Uterus (tissue), 3 donors: ENCODE measurements at regions not wholly inside any gene's neighbourhood (a gene's known extent, or its start where the extent isn't known, plus 50 kb on each side); places are given as distances from the start of the nearest gene placed in this dataset.

ENCODE experiments used
- DNase-seq, 2 donors: peaks; one replicate each; pipeline ENCODE4 v3.0.0-alpha.2; 2019 to 2020
- H3K27ac ChIP-seq, 2 donors: fragments of 200-600 bp; sonication (generic); 1 replicate in 1 of 2; 2 replicates in 1 of 2; pipeline ENCODE4 v1.5.1; 2016 to 2018
- H3K27me3 ChIP-seq, 2 donors: fragments of 200-600 bp; sonication (generic); one replicate each; pipeline ENCODE4 v1.5.1; 2018 to 2019; ENCODE audit warnings: control low read depth in 1 of 2
- H3K36me3 ChIP-seq, 2 donors: fragments of 200-600 bp; sonication (generic); one replicate each; pipeline ENCODE4 v1.5.1; 2019; ENCODE audit warnings: control low read depth in 1 of 2
- H3K4me1 ChIP-seq, 2 donors: fragments of 200-600 bp; sonication (generic); one replicate each; pipeline ENCODE4 v1.5.1; 2018 to 2019; ENCODE audit warnings: control low read depth in 1 of 2
- H3K4me3 ChIP-seq, 2 donors: fragments of 200-600 bp; sonication (generic); 1 replicate in 1 of 2; 2 replicates in 1 of 2; pipeline ENCODE4 v1.5.1; 2018 to 2019; ENCODE audit warnings: mild to moderate bottlenecking in 1 of 2
- H3K9me3 ChIP-seq, 2 donors: fragments of 200-600 bp; sonication (generic); one replicate each; pipeline ENCODE4 v1.5.1; 2019; ENCODE audit warnings: control low read depth in 1 of 2
- CTCF ChIP-seq, 4 experiments: fragments of 200-600 bp in 2 of 4; fragments of 450-650 bp in 2 of 4; sonication (generic) in 2 of 4; IDR thresholded peaks; one replicate each; pipeline ENCODE4 v1.5.1; 2016 to 2019; ENCODE audit warnings: antibody characterized with exemption in 4 of 4, mild to moderate bottlenecking in 2 of 4, moderate library complexity in 1 of 4
- POLR2A ChIP-seq, 2 donors: fragments of 450-650 bp; IDR thresholded peaks; one replicate each; pipeline ENCODE4 v1.6.1; 2016; ENCODE audit warnings: antibody characterized with exemption in 2 of 2, mild to moderate bottlenecking in 1 of 2, moderate library complexity in 1 of 2
- intact Hi-C: fragments of 100-400 bp; cut with DNase I; formaldehyde crosslinking; loops from one replicate; pipeline ENCODE4 v1.15.1; 2023; ENCODE audit warnings: low total_unique reads
- donor health status: DM: yes; HTN: yes; CAD: no.

- H3K4me1 ChIP-seq, result no peaks in the 10 kb centered on the region
- H3K27me3 ChIP-seq, result no peaks in the 10 kb centered on the region
- no peak for DNase-seq
- H3K36me3 ChIP-seq, result no peaks in the 10 kb centered on the region
- no peaks in the 10 kb centered on the region for H3K9me3 ChIP-seq
- intact Hi-C loops, result no loop called here
- H3K4me3 ChIP-seq, result no peak overlapping the region
- no peak for TF ChIP-seq POLR2A (IDR thresholded peaks at IDR 0.05)
- peak; percentile 54 to 73 (median 58) for TF ChIP-seq CTCF (IDR thresholded peaks at IDR 0.05)
- no peak overlapping the region for H3K27ac ChIP-seq
These were observed 106.2 kb upstream of the NAV3 start for GRCh38 chr12:77724367-77724957.

- intact Hi-C loops, result no loop called here
- TF ChIP-seq CTCF (IDR thresholded peaks at IDR 0.05) (no peak), POLR2A (IDR thresholded peaks at IDR 0.05) (no peak)
- Histone ChIP-seq H3K27me3 (no peaks in the 10 kb centered on the region), H3K36me3 (no peaks in the 10 kb centered on the region), H3K4me1 (no peaks in the 10 kb centered on the region), H3K4me3 (no peak overlapping the region), H3K9me3 (no peaks in the 10 kb centered on the region), H3K27ac (no peak overlapping the region)
- DNase-seq, result no peak
These were observed 107.4 kb upstream of the NAV3 start for GRCh38 chr12:77723308-77723707.

GRCh38 chr12:77722536-77722935, 108.2 kb upstream of the NAV3 start:
- no peaks in the 10 kb centered on the region for H3K36me3 ChIP-seq
- intact Hi-C loops, result no loop called here
- no peak overlapping the region for H3K4me3 ChIP-seq
- TF ChIP-seq POLR2A (IDR thresholded peaks at IDR 0.05) (no peak), CTCF (IDR thresholded peaks at IDR 0.05) (no peak)
- no peak overlapping the region for H3K27ac ChIP-seq
- no peaks in the 10 kb centered on the region for H3K9me3 ChIP-seq
- H3K27me3 ChIP-seq, result no peaks in the 10 kb centered on the region
- DNase-seq, result no peak
- no peaks in the 10 kb centered on the region for H3K4me1 ChIP-seq

GRCh38 chr12:77720258-77720657, 110.4 kb upstream of the NAV3 start:
- H3K36me3 ChIP-seq, result peaks cover 0 to 2% of the 10 kb centered on the region in 2 donors
- H3K27me3 ChIP-seq, result no peaks in the 10 kb centered on the region
- intact Hi-C loops, result no loop called here
- no peak for TF ChIP-seq POLR2A (IDR thresholded peaks at IDR 0.05)
- no peak for TF ChIP-seq CTCF (IDR thresholded peaks at IDR 0.05)
- no peak overlapping the region for H3K27ac ChIP-seq
- no peak overlapping the region for H3K4me3 ChIP-seq
- no peaks in the 10 kb centered on the region for H3K4me1 ChIP-seq
- no peak for DNase-seq
- H3K9me3 ChIP-seq, result no peaks in the 10 kb centered on the region

GRCh38 chr12:77710209-77710608, 120.5 kb upstream of the NAV3 start:
- no peak overlapping the region for H3K4me3 ChIP-seq
- H3K27me3 ChIP-seq, result no peaks in the 10 kb centered on the region
- intact Hi-C loops, result no loop called here
- no peaks in the 10 kb centered on the region for H3K4me1 ChIP-seq
- H3K36me3 ChIP-seq, result peaks cover 0 to under 1% of the 10 kb centered on the region in 2 donors
- H3K27ac ChIP-seq, result no peak overlapping the region
- TF ChIP-seq CTCF (IDR thresholded peaks at IDR 0.05), result no peak
- no peak for TF ChIP-seq POLR2A (IDR thresholded peaks at IDR 0.05)
- no peak for DNase-seq
- no peaks in the 10 kb centered on the region for H3K9me3 ChIP-seq
